HG03521 (cell line): ENCODE measurements at regions not wholly inside any gene's neighbourhood (a gene's known extent, or its start where the extent isn't known, plus 50 kb on each side); places are given as distances from the start of the nearest gene placed in this dataset.

ENCODE experiments used
- ATAC-seq: cut with Tn5 transposase; IDR thresholded peaks from one replicate; pipeline ENCODE4 v1.9.1; 2021; ENCODE audit warnings: mild to moderate bottlenecking, moderate library complexity; ENCODE audit not compliant: unreplicated experiment

DNA sequence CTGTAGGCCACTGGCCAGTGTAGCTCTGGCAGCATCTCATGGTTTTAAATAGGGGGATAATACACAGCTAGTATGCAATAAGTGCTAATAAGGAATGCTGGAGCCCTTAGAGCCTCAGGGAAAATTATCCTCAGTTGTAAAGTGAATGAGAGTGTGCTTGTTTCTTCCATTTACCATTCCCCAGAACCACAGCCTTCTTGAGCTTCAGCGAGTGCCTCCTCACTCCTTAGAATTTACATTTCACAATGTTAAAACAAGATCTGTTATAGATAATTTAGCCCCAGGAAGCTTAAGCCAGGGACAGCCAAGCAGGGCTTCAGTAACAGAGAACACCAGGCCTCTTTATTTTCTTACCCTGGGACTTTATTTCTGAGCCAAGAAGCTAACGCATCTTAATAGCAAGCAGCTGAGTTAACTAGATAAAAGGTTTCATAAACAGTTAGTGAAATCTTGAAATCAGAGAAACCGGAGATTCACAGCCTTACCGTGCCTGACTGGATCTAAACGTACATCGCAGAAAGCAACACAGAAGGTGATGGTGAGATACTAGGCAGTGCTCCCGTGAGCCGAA lies 535.2 kb downstream of the TDRD15 start:
- no peak for ATAC-seq

DNA sequence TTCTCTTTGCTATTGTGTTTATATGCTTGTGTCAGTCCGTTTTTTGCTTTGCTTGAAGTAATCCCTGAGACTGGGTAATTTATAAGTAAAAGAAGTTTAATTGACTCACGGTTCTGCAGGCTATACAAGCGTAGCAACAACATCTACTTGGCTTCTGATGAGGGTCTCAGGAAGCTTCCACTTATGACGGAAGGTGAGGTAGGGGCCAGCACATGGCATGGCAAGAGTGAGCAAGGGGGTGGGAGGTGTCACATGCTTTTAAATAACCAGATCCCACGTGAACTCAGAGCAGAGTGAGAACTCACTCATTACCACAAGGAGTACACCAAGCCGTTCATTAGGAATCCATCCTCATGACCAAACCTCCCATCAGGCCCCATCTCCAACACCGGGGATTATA lies 540.3 kb downstream of the TDRD15 start:
- no peak for ATAC-seq

DNA sequence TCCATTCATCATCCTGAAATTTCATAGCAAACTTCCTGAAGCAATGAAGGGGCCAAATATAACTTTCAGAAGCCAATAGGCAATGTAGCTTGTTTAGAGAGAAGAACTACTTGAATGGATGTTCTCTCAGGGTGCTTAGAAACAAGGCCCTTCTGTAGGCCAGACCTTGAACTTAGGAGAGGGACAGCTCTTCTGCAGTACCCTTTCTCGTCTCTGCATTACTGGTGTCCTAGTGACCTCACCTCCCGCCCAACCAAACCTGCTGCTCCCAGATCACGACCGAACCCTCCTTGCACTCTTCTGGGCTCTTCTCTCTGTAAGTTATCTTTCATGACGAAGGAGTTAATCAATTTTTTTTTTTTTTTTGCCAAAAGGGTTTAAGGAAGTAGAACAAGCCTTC lies 543.9 kb downstream of the TDRD15 start:
- ATAC-seq = no peak

DNA sequence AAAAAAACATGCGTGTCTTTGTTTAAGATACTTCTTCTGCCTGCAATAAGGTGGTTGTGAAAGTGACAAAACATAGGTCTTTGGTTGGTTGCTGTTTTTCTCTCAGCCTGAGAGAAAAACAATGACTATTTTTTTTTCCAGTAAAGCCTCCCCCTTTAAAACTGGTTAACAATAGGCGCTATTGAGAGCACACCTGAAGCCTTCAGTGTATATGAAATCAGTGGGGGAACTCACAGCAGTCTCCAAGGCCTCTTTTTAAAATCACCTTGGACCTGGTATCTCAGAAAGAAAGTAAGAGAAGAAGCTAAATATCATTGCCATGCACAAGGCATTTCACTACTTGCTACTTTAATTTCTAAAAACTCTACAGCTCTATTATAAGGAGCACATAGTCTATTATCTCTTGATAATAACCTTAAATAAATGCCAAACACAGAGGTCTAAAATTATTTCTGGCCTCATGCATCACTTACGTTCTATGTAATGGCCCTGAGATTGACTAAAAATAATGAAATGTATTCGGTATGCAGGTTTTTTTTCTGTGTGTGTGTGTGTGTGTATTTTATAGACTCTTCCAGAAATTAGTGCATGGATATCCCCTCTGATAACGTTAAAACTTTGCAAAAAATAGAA lies 544.4 kb downstream of the TDRD15 start:
- no peak for ATAC-seq

DNA sequence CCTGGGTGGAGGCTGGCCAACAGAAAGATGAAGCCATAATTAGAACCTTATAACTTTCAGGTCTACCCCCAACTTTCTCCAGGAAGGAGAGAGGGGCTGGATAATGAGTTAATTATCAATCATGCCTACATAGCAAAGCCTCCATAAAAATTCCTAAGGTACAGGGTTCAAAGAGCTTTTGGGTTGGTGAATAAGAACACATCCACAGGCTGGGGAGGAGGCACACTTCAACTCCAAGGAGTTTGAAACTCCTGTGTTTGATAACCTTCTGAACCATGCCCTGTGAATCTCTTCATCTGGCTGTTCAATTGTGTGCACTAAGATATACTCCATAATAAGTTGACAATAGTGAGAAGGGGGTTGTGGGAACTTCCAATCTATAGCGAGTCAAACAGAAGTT lies 552.3 kb downstream of the TDRD15 start:
- no peak for ATAC-seq

DNA sequence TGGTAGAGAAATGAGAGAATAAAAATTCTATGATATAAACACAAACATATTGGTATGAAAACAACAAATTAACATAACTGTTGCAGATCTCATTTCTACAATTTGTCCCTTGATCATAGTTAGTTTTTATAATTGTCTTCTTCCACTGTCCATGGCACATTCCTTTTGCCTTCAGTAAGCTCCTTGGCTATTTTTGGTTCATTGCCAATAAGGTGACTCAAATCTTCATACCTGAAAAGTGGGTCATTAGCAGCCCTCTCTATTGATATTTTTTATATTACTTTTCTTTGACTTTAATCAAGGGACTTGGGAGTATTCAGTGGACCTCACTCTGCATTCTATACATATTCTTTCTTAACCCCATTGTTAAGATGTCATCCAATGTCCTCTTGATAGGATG lies 552.9 kb downstream of the TDRD15 start:
- no peak for ATAC-seq

DNA sequence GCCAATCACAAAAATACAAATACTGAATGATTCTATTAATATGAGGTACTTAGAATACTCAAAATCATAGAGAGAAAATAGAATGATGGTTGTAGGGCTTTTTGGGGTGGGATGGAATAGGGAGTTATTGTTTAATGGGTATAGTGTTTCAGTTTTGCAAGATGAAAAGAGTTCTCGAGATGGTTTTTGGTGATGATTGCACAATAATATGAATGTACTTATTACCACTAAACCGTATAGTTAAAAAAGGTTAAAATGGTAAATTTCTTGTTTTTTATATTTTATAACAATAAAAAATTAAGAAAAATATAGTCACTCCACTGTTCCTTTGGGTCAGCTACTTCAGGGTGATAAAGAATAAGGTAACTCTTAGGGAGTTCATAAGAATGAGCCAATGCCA lies 560.1 kb downstream of the TDRD15 start:
- ATAC-seq = no peak

DNA sequence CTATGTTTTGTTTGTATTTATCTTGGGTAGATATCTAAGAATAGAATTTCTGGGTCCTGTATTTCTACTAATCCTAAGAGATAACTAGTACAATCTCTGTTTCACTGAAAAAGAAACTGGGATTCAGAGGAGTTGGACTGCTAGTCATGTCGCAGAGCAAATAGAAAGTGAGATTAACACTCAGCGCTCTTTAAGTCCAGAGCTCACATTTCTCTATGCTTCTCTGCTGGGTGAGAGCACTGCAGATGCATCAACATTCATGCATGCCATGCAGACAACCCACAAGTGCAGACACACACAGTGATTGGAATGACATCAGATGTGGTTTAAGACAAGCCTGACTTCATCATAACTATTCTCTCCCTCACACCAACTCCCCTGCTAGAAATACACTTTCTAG lies 563.8 kb downstream of the TDRD15 start:
- ATAC-seq = no peak

DNA sequence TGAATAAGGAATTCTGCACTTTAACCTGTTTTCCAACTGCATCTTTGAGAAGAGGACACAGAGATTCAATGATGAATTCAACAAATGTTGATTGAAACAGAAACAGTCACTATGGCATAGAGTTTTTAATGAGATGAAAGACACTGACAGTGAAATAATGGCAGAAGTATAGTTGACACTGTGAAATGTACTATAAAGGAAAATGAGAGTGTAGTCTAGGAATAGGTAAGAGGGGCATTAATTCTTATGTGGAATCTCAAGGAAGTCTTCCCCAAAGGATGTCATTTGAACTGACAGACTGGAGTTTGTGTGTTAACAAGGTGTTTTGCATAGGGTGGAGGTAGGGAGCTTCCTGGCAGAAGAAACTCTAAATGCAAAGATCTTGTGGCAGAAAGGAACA lies 566.2 kb downstream of the TDRD15 start:
- ATAC-seq = no peak

DNA sequence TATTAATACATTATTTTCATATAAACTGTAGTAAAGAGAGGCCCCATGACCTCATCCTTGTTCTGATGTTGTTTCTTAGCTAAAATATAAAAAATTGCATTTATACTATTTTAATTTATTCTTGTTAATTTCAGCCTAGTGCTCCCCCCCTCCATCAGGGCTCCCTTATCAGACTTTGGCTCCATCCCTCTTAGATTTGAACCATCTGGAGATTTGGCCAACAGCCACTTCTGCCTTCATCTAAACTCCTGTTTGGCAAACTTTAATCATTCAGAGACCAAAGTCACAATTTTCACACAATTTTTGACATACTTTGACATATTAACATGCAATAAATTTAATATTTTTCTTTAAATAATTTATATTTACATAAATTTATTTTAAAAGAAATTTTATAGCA lies 569.3 kb downstream of the TDRD15 start:
- ATAC-seq = no peak

DNA sequence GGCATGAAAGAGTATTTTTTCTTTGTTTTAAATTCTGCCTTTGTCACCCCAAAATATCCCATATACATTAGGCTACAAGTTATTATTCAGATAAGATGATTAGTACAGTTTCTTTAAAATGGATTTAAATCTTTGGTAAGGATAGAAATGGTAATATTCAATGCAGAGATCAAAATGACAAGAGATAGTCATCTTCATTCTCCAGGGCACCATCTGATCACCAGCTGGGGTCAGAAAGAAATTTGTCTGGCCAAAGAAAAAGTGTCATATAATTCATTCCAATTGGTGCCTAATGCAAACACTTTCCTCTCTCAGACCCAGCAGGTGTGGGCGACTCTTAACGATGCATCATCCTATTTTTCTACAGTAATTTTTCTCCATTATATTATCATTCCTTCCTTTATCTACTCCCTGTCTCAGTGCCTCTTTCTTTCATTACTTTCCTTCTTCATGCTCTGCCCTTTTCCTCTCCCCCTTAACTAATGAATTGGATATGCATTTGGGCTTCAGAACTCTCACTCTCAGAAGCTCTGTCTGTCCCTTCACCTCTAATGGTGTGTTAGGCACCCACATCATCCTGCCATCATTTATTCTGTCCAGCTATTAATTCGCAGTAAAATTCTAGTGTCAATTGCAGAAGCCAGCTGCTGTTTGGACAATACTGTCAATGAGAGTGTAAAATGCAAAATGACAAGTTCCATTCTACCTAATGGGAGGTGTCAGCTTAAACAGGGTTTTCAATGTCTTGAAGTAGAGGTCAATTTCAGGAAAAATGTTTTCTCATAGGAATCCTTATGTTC lies 570.5 kb downstream of the TDRD15 start:
- no peak for ATAC-seq

DNA sequence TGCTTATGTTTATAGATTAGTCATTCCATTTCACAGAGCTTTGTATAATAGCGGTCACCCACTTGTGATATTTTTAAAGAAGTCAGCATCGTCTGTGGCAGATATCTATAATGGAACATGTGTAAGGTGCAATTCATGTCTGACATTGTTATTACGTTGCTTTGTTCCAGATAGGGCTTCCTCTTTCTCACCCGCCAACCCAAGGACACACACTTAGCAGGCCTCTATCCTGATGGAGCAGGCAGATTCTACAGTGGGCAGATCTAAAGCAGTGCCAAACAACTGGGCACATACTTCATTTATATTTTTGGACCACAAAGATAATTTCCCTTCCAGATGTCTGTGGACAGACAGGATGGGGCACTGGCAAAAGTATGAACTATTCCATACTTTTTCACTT lies 573.1 kb downstream of the TDRD15 start:
- no peak for ATAC-seq

DNA sequence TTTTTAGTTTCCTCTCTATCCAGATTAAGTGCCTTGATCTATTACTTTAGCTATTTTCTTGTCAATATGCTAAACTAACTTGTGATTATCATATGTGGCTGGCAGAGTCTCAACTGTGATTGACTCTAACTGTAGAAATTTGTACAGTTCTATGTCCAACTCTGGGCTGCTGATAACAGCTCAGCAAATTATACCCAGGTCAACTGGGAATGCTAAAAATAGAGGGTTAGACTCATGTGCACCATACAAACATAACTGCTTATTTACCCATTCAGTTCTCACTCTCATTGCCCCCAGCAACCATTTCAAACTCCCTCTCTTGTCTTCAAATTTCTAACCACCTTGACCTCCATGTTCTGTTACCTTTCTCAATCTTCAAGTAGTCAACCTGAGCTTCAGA lies 576.9 kb downstream of the TDRD15 start:
- no peak for ATAC-seq

DNA sequence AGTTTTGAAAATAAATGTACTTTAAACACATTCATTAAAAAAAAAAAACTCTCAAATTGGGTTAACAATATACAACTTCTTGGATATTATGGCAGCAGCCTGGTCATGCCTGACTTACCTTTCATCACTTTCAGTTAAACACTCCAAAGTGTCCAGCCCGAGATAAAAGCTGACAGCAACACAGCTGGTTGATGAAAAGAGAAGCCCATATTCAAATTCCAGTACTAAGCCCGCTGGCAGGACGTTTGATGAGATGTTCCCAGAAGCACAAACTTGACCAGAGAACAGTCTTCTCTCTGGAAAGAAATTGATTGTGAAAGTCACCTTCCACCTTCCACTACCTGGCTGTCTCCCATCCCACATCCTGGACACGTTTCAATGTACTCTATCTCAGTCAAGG lies 586.3 kb downstream of the TDRD15 start:
- ATAC-seq = no peak

DNA sequence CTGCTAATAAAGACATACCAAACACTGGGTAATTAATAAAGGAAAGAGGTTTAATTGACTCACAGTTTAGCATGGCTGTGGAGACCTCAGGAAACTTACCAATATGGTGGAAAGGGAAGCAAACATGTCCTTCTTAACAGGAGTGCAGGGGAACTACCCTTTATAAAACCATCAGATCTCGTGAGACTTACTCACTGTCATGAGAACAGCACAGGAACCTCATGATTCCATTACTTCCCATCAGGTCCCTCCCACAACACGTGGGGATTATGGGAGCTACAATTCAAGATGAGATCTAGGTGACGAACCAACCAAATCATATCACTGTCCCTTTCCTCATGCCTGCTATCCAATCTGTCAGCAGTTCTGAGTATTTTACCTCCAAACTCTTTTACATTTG lies 586.7 kb downstream of the TDRD15 start:
- no peak for ATAC-seq

DNA sequence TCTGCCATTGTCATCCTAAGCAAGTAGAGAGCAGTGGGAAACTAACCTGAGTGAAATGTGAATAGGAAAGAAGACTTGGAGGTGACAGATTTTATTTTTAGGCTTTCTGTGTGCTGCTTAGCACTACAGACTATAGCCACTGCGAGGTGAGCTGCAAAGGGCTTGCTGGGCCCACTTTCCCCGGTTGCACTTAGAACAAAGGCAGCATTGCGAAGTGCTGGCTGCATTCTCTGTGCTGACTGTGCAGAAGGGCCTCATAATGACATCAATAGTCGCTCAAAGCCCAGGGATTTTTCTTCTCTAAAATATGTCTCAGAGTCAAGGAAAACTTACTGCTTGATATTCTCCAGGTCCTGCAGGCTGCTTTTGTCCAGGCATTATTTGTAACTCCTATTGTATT lies 592.1 kb downstream of the TDRD15 start:
- ATAC-seq = no peak

DNA sequence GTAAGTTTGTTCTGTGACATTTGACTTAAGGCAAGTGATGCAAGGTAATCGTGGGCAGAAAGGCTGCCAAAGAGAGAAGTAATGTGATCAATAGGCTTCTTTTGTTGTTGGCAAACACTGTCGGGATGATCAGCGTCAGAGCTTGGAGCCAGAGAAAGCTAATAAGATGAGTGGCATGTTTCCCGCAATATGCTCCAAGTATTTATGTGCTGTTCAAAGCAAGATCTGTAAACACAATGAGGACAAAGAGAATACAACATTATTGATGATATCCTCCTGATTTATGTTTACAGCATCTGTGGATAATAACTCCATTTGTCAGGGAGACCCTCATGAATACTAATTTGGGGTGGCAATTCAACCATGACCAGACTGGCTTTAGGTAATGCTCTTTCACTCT lies 603.3 kb downstream of the TDRD15 start:
- ATAC-seq = no peak

DNA sequence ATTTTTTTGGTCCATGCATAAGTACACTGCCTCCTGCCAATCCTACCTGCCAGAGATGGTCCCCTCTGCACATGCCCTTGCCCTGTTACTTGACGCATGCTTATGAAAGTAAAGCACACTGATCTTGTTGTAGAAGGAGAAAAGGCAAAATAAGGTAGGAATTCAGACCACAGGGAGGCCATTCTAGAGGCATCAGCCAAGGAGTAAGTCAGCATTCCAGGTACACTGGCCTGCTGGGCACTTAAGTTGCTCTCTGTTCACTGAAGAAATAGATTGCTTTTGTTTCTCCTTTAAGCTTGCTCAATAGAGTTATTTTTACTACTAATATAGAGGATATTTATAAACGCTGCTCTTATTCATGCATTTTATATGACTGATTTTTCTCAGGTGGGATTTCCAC lies 604.4 kb downstream of the TDRD15 start:
- no peak for ATAC-seq

DNA sequence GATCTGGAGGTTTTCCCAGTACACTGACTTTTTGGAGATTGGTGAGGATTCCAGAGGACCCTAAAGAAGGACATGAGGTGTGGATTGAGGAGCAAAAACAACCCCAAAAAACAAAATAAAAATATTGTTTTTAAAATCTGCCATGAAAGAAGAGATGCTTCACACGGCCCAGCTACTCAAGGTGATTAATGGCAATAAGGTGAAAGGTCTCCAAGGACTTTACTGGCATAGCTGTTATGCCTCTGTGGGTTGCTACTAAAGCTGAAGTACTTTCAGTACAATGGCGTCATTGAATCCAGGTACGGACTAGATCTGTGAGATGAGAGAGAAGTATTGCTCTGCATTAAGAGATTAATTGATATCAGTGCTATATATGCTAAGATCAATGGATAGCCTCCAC lies 606.4 kb downstream of the TDRD15 start:
- no peak for ATAC-seq

DNA sequence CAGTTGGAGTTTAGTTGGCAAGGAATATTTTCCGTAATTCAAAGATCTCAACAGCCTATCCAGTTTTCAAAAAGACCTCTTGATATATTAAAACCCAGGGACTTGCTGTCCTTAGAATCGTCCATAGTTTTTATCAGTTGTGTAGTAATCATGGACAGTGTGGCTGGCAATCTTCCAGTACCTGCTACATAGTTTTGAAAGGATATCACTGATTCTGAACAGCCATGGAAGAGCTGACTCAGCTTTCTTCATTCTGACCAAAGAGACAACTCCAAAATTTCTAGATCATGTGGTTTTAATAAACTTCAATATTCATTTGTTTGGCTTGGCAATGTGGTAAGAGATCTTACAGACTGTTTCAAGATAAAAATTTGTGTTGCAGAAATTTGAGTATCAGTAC lies 616.7 kb downstream of the TDRD15 start:
- ATAC-seq = no peak

DNA sequence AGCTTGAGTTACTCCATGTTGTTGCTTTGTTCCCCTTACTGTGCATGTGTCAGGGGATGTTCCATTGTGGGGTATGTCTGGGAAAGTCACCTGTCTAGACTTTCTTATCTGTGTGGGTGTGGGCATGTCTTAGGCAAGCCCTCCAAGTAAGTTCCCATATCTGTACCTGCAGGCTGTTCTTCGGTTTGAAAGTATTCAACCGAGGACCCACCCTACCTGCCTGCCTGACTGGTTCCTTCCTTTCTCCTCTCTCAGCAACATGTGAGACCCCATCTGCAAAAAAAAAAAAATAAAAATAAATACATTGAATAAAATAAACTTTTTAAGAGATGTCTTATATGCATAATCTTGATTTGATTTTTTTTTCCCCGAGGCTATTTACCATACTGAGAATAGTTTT lies 622.7 kb downstream of the TDRD15 start:
- ATAC-seq = no peak

DNA sequence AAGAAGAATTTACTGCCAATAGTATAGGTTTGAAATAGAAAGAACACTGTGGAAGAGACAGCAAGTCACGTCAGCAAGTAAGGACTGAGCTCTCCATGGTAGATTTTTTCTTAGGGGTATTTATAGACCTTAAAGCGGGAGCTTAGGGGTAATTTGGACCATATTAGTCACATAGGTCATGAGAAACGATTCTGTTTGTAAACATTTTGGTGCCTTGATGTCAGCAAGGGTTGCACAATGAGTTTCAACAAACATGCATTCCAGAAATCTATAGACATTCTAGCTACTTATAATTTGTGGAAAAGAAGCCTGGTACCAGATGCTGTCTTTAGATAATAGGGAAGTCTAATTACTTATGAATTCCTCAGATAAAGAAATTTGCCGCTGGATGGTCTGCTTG lies 624.7 kb downstream of the TDRD15 start:
- ATAC-seq = no peak
